ENCODE measurements at regions not wholly inside any gene's neighbourhood (a gene's known extent, or its start where the extent isn't known, plus 50 kb on each side); places are given as distances from the start of the nearest gene placed in this dataset.

DNA sequence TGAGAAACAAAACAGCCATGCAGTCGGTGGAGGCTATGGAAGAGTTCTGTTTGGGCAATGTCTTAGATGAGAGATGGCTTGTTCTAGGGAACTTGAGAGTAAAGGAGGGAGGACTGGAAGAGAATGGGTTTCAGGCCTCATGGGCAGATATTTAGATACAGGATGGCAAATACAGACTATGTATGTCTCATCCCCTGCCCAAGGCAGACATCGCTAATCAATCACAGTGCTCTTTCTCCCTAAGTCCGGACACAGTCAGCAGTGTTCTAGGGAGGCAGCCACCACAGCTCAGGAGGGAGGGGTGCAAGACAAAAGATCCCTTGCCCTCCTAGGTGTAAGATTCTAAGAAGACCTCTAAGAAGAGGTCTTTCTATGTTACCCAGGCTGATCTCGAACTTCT lies 159.3 kb upstream of the TLE3 start:
- ATAC-seq, result no peak
- H3K9me3 ChIP-seq, result no peaks in the 10 kb centered on the region

DNA sequence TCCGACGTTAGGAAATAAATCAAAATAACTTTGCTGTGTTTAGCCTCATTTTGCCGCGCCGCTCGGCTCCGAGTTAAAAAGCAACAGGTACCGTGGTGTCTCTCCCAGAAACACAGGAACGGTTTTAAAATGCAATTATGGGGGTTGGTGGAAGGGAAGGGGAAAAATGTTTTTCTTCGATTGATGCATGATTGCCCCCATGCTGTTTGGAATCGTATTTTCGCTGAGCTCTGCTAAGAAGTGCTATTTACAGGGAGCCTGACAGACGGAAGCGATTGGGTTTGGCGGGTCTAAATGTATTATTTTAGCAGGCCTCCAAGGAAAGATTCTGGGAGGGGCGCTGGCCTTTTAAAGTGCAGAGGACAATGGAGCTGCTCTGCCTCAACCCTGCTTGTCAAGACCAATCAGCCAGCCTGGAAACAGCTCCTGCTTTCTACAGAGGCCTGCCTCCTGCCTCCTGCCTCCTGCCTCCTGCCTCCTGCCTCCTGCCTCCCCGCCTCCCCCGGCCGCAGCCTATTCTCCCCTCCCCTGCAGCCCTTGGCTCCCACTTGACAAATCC lies 156.7 kb upstream of the TLE3 start:
- Histone ChIP-seq H3K27ac (no peak overlapping the region), H3K27me3 (ENCODE audit: low read depth) (no peaks in the 10 kb centered on the region), H3K4me3 (no peak overlapping the region), H3K9me3 (no peaks in the 10 kb centered on the region), H3K4me1 (peaks cover 18% of the 10 kb centered on the region), H3K36me3 (no peaks in the 10 kb centered on the region)
- DNase-seq (no peak), ATAC-seq (no peak)
- intact Hi-C loops (cut with DNase I), result no loop called here
- TF ChIP-seq, protein P1, sequence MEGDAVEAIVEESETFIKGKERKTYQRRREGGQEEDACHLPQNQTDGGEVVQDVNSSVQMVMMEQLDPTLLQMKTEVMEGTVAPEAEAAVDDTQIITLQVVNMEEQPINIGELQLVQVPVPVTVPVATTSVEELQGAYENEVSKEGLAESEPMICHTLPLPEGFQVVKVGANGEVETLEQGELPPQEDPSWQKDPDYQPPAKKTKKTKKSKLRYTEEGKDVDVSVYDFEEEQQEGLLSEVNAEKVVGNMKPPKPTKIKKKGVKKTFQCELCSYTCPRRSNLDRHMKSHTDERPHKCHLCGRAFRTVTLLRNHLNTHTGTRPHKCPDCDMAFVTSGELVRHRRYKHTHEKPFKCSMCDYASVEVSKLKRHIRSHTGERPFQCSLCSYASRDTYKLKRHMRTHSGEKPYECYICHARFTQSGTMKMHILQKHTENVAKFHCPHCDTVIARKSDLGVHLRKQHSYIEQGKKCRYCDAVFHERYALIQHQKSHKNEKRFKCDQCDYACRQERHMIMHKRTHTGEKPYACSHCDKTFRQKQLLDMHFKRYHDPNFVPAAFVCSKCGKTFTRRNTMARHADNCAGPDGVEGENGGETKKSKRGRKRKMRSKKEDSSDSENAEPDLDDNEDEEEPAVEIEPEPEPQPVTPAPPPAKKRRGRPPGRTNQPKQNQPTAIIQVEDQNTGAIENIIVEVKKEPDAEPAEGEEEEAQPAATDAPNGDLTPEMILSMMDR (IDR thresholded peaks at IDR 0.05), result no peak

More for the DNA sequence above, 159.3 kb upstream of the TLE3 start:
- Histone ChIP-seq H3K27me3 (ENCODE audit: low read depth) (no peaks in the 10 kb centered on the region), H3K36me3 (no peaks in the 10 kb centered on the region), H3K4me1 (peaks cover 28% of the 10 kb centered on the region), H3K4me3 (no peak overlapping the region), H3K27ac (no peak overlapping the region)
- DNase-seq, result no peak
- intact Hi-C loops (cut with DNase I), result no loop called here
- TF ChIP-seq, protein P1 (IDR thresholded peaks at IDR 0.05), result no peak

DNA sequence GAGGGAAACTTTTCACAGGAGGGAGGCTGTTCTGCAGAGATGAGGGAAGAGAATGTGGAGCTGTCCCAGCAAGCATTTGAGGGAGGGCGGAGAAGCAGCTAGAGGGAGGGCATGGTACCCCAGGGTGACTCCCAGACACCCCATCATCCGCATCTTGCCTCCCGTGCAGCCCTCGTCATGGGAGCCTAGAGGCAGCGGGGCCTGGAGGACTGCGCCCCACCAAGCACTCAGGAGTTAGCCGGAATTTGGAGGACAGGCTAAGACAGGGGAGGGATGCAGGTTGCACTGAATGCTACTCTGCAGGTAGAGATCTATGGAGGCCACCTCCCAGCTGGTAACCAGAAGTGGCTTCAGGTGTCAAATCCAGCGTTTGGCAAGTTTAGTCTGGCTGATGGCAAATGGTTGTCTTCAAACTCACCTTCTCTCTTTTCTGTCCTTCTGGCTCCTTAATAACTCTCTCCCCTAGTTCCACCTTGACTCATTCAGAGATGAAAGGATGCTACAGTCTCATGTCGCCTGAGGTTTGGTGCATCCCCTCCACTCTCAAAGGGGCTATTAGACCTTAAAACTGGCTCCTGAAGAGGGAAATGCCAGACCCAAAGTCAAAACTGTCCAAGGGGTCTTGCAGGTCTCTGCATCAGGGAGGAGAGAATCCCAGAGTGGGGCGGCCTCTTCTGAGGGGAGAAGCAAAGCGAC lies 155.9 kb upstream of the TLE3 start:
- no peak for ATAC-seq
- no peak overlapping the region for H3K27ac ChIP-seq
- DNase-seq, result no peak
- intact Hi-C loops (cut with DNase I), result no loop called here
- H3K27me3 ChIP-seq (ENCODE audit: low read depth), result no peaks in the 10 kb centered on the region
- H3K4me3 ChIP-seq, result no peak overlapping the region
- TF ChIP-seq, protein P1 (IDR thresholded peaks at IDR 0.05), result no peak
- H3K36me3 ChIP-seq, result no peaks in the 10 kb centered on the region
- H3K4me1 ChIP-seq, result peaks cover 10% of the 10 kb centered on the region
- H3K9me3 ChIP-seq, result no peaks in the 10 kb centered on the region

DNA sequence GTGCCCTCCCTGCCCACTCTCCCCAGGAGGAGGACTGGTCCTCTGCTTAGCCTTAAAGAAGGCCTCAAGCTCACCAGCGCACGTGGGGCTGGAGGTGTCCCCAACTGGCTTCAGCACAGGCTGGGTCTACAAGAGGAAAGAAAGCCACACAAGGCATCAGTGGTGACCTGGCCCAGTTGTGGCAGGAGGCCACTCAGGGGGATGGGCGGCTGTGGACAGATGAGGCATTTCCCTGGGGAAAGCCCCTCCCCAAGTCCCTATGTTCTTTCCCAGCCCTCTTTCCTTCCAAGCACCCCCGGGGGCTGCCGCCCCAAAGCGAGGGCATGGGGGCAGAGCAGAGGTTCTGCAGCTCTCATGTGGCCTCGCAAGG lies 155.2 kb upstream of the TLE3 start:
- Histone ChIP-seq H3K27ac (no peak overlapping the region), H3K9me3 (no peaks in the 10 kb centered on the region), H3K4me1 (peaks cover 3% of the 10 kb centered on the region), H3K4me3 (no peak overlapping the region), H3K36me3 (no peaks in the 10 kb centered on the region), H3K27me3 (ENCODE audit: low read depth) (no peaks in the 10 kb centered on the region)
- ATAC-seq (no peak), DNase-seq (no peak)
- intact Hi-C loops (cut with DNase I), result no loop called here
- TF ChIP-seq, protein P1 (IDR thresholded peaks at IDR 0.05), result no peak

DNA sequence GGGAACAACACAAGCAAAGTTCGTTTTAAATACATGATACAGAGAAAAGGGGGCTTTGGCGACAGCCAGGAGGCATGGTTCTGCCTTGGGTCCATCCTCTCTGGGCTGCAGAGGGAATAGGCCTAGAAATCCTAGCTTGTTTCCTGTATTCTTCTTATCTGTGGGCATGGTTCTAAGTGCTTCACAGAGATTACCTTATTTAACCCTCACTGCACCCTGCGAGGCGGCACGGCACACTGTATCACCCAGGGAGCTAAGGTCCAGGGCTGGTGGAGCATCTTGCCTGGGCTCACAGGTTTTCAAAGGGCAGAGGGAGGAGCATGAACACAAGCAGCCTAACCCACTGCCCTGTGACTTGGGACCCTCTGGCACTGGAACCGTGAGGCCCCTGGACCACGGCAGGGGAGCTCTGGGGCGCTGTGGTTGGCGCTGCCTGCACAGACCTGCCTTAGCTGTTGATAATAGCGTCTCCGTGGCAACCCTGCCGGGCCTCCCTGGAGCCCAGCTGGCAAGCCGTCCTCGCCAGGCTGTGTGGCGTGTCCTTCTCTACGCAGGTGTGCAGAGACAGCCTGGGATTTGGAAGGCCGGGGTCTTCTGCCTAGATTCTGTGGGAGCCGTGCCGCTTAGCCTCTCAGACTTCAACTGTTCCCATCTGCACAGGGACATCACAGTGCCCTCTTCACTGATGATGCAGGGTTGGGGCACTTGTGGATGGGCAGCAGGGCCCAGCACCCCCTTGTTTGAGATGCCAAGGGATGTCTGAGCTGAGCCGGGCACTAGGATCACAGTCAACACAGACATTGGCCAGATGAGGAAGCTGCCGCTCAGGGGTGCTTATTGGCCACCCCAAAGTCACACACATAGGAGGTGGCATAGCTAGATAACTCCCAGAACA lies 154.6 kb upstream of the TLE3 start:
- intact Hi-C loops (cut with DNase I), result no loop called here
- Histone ChIP-seq H3K36me3 (no peaks in the 10 kb centered on the region), H3K9me3 (no peaks in the 10 kb centered on the region), H3K4me1 (no peaks in the 10 kb centered on the region), H3K27me3 (ENCODE audit: low read depth) (no peaks in the 10 kb centered on the region), H3K4me3 (no peak overlapping the region), H3K27ac (no peak overlapping the region)
- TF ChIP-seq, protein P1 (IDR thresholded peaks at IDR 0.05), result no peak
- ATAC-seq (no peak), DNase-seq (no peak)

Measured in lower lobe of right lung (tissue), 2 donors.